K562 (cell line): ENCODE measurements at regions not wholly inside any gene's neighbourhood (a gene's known extent, or its start where the extent isn't known, plus 50 kb on each side); places are given as distances from the start of the nearest gene placed in this dataset.

ENCODE experiments used
- ATAC-seq: fragments of 200-7000 bp; cut with Tn5 transposase; 3 replicates; pipeline ENCODE4 v1.9.1; 2020; ENCODE audit warnings: moderate library complexity
- BruUV-seq: library from RNA; stranded (reverse); fragments of 400-500 nt; replicated peaks from 2 replicates; lab custom pipeline; 2021; lab: Mats Ljungman, UMichigan
- CTCF ChIA-PET: fragments of 300-600 bp; formaldehyde crosslinking; extraction: SDS; loops from one replicate; lab custom pipeline; 2021; ENCODE audit warnings: low intra/inter-chr PET ratio; lab: Yijun Ruan, JAX
- POLR2A ChIA-PET: fragments of 300-600, 350-650 bp; sonication (Branson Sonifier 250); formaldehyde crosslinking; extraction: SDS; loops from one replicate; lab custom pipeline; 2021; ENCODE audit warnings: antibody characterized with exemption, inconsistent platforms; lab: Yijun Ruan, JAX
- DNase-seq, 4 experiments: peaks; one replicate each; pipeline versions ENCODE4 v3.0.0 to v3.0.0-alpha.2; 2011 to 2018; ENCODE audit warnings: low spot score in 3 of 4, mixed read lengths in 3 of 4; ENCODE audit errors: extremely low read depth in 1 of 4
- FAIRE-seq: peaks from 2 replicates; lab custom pipeline; 2011; peaks lifted over from hg19 to GRCh38; lab: Jason Lieb, UNC
- H2AFZ ChIP-seq: 2 replicates; pipeline ENCODE4 v1.6.0; 2011; ENCODE audit warnings: low read depth, low read length, control low read depth, inconsistent platforms
- H3K27ac ChIP-seq: fragments of 200-600 bp; 3 replicates; pipeline ENCODE4 v1.8.0; 2011; ENCODE audit warnings: low read depth, mild to moderate bottlenecking, control low read depth, inconsistent platforms, low read length, moderate library complexity, mixed read lengths; ENCODE audit errors: extremely low read depth
- H3K27me3 ChIP-seq, 2 experiments: fragments of 300-600 bp in 1 of 2; 2 replicates in 1 of 2; 3 replicates in 1 of 2; pipeline versions ENCODE4 v1.6.0 to v1.8.0; 2011; ENCODE audit warnings: inconsistent platforms in 2 of 2, low read length in 2 of 2, mild to moderate bottlenecking in 1 of 2, mixed read lengths in 1 of 2, moderate library complexity in 1 of 2; ENCODE audit not compliant: control insufficient read depth in 2 of 2, insufficient read depth in 2 of 2
- H3K36me3 ChIP-seq: fragments of 300-600 bp; 3 replicates; pipeline ENCODE4 v1.8.0; 2011; ENCODE audit warnings: mild to moderate bottlenecking, low read length, inconsistent platforms; ENCODE audit not compliant: control insufficient read depth, insufficient read depth
- H3K4me1 ChIP-seq, 2 experiments: fragments of 200-600 bp in 1 of 2; replicated peaks in 1 of 2; 2 replicates in 1 of 2; 3 replicates in 1 of 2; pipeline versions ENCODE4 v1.5.1 to v1.8.0; 2011; ENCODE audit warnings: inconsistent platforms in 2 of 2, low read length in 2 of 2, mild to moderate bottlenecking in 1 of 2, mixed read lengths in 1 of 2, moderate library complexity in 1 of 2; ENCODE audit not compliant: control insufficient read depth in 2 of 2, insufficient read depth in 2 of 2
- H3K4me2 ChIP-seq: 2 replicates; pipeline ENCODE4 v1.6.1; 2011; ENCODE audit warnings: low read length, control low read depth, inconsistent platforms, mixed read lengths; ENCODE audit not compliant: insufficient read depth
- H3K4me3 ChIP-seq: fragments of 200-600 bp; sonication (generic), shearing (Covaris generic); 2 replicates; pipeline ENCODE4 v1.5.1; 2016; ENCODE audit warnings: control low read depth, inconsistent platforms
- H3K79me2 ChIP-seq: fragments of 200-600 bp; 3 replicates; pipeline ENCODE4 v1.8.0; 2011; ENCODE audit warnings: low read length, inconsistent platforms; ENCODE audit not compliant: control insufficient read depth, insufficient read depth
- H3K9ac ChIP-seq, 2 experiments: 2 replicates each; pipeline versions ENCODE4 v1.6.0 to v1.6.1; 2011; ENCODE audit warnings: low read depth in 2 of 2, low read length in 2 of 2, control low read depth in 1 of 2, inconsistent platforms in 1 of 2, mild to moderate bottlenecking in 1 of 2, mixed read lengths in 1 of 2; ENCODE audit not compliant: insufficient read depth in 1 of 2
- H3K9me1 ChIP-seq: one replicate; pipeline ENCODE4 v1.6.0; 2011; ENCODE audit warnings: inconsistent platforms, mild to moderate bottlenecking, low read length, moderate library complexity; ENCODE audit not compliant: control insufficient read depth, insufficient read depth
- H3K9me3 ChIP-seq: replicated peaks from 2 replicates; pipeline ENCODE4 v1.5.1; 2011; ENCODE audit warnings: low read depth, low read length, inconsistent platforms; ENCODE audit not compliant: control insufficient read depth, insufficient read depth
- H4K20me1 ChIP-seq: replicated peaks from 2 replicates; pipeline ENCODE4 v1.6.1; 2011; ENCODE audit warnings: low read length, inconsistent platforms, mixed read lengths; ENCODE audit not compliant: control insufficient read depth, insufficient read depth
- BDP1 ChIP-seq: IDR thresholded peaks from 3 replicates; pipeline ENCODE4 v1.6.1; 2011; ENCODE audit not compliant: insufficient read length, insufficient read depth
- DDX20 ChIP-seq: fragments of 450-650 bp; IDR thresholded peaks from 2 replicates; pipeline ENCODE4 v1.6.1; 2016; ENCODE audit warnings: missing genetic modification characterization, low read depth, mild to moderate bottlenecking, missing compliant biosample characterization, moderate library complexity
- HCFC1 ChIP-seq: IDR thresholded peaks from 2 replicates; pipeline ENCODE4 v1.6.1; 2012; ENCODE audit warnings: low read depth, low read length, improper control_type of control experiment
- NFYB ChIP-seq: IDR thresholded peaks from 2 replicates; pipeline ENCODE4 v1.6.1; 2011; ENCODE audit warnings: mild to moderate bottlenecking, moderate library complexity; ENCODE audit not compliant: insufficient read length; ENCODE audit errors: extremely low read depth
- STAG1 ChIP-seq: sonication (generic); formaldehyde crosslinking; IDR thresholded peaks from 2 replicates; pipeline ENCODE4 v1.5.0; 2020; ENCODE audit warnings: missing genetic modification reagents, borderline replicate concordance
- TRIM24 ChIP-seq, 2 experiments: fragments of 450-650 bp; IDR thresholded peaks; 2 replicates each; pipeline ENCODE4 v1.6.1; 2016
- ZBTB1 ChIP-seq: sonication (generic); formaldehyde crosslinking; IDR thresholded peaks from 2 replicates; pipeline ENCODE4 v1.8.1; 2023; ENCODE audit warnings: missing genetic modification reagents, low read depth, mild to moderate bottlenecking, borderline replicate concordance
- ZNF146 ChIP-seq: IDR thresholded peaks from one replicate; pipeline ENCODE4 v1.6.1; 2018; ENCODE audit warnings: missing compliant biosample characterization; ENCODE audit not compliant: unreplicated experiment
- ZNF561 ChIP-seq: fragments of 450-650 bp; formaldehyde crosslinking; conservative IDR thresholded peaks from 2 replicates; pipeline ENCODE4 v1.4.0; 2020; ENCODE audit warnings: mild to moderate bottlenecking, moderate library complexity
- WGBS: fragments of 100-300 bp; shearing (Covaris generic); methylation state at CpG from one replicate; pipeline ENCODE4 v1.1.6; 2016; ENCODE audit warnings: low coverage, mixed read lengths; ENCODE audit not compliant: insufficient coverage; ENCODE audit errors: missing lambda C conversion rate; 5-methylcytosine and 5-hydroxymethylcytosine counted together
- in situ Hi-C: fragments of 300-500 bp; cut with MboI; formaldehyde crosslinking; loops from 4 replicates; pipeline ENCODE4 v1.15.0; 2018; ENCODE audit warnings: inconsistent platforms, mixed read lengths
- intact Hi-C: fragments of 100-400 bp; cut with micrococcal nuclease; formaldehyde crosslinking; loops from 2 replicates; pipeline ENCODE4 v1.14.2; 2022
- TF ChIP-seq, protein P1 (sequence below): fragments of 250-450 bp; sonication (Bioruptor Pico); IDR thresholded peaks from 2 replicates; pipeline ENCODE4 v1.5.1; 2021; ENCODE audit warnings: mild to moderate bottlenecking
- TF ChIP-seq, protein P2 (sequence below): fragments of 450-650 bp; IDR thresholded peaks from 2 replicates; pipeline ENCODE4 v1.6.1; 2016; ENCODE audit warnings: antibody characterized with exemption

DNA sequence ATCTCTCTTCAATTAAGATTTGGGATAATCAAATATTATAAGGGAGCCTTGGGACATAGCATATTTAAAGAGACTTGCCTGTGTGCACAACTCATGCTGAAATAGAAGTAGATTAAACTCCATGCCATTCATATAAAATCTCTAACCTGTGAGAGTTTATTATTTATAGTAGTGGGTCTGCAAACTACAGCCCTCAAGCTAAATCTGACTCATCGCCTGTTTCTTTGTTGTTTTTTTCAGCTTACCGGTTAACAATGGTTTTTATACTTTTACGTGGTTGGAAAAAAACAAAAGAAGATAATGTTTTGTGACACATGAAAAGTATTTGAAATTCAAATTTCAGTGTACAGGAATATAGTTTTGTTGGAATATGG, 61.9 kb upstream of the GHR start:
- H3K4me2 ChIP-seq = no peak overlapping the region
- no peaks in the 10 kb centered on the region for H3K36me3 ChIP-seq
- POLR2A ChIA-PET = no interaction called here
- no peaks in the 10 kb centered on the region for H3K9me3 ChIP-seq
- intact Hi-C loops = no loop called here
- 4% methylated on average over 3 of the region's 3 CpGs for WGBS
- H3K9ac ChIP-seq = no peak overlapping the region
- in situ Hi-C loops = no loop called here
- DNase-seq (no peak), ATAC-seq (no peak)
- H3K4me1 ChIP-seq = no peaks in the 10 kb centered on the region
- BruUV-seq = no TSS peak
- no peaks in the 10 kb centered on the region for H3K27me3 ChIP-seq
- no peak overlapping the region for H3K27ac ChIP-seq
- no peak overlapping the region for H3K4me3 ChIP-seq
- no peak for TF ChIP-seq NFYB
- no peak for TF ChIP-seq ZNF146 (CRISPR knock-in tag)
- no peak for TF ChIP-seq HCFC1
- TF ChIP-seq, protein P1, sequence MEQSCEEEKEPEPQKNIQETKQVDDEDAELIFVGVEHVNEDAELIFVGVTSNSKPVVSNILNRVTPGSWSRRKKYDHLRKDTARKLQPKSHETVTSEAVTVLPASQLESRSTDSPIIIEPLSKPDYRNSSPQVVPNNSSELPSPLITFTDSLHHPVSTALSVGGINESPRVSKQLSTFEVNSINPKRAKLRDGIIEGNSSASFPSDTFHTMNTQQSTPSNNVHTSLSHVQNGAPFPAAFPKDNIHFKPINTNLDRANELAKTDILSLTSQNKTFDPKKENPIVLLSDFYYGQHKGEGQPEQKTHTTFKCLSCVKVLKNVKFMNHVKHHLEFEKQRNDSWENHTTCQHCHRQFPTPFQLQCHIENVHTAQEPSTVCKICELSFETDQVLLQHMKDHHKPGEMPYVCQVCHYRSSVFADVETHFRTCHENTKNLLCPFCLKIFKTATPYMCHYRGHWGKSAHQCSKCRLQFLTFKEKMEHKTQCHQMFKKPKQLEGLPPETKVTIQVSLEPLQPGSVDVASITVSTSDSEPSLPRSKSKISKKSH (CRISPR knock-in tag) = no peak
- no peak for TF ChIP-seq ZNF561
- TF ChIP-seq STAG1 (CRISPR knock-in tag) = no peak
- no peak for TF ChIP-seq BDP1
- TF ChIP-seq TRIM24 (IDR thresholded peaks at IDR 0.05) = no peak
- TF ChIP-seq, protein P2, sequence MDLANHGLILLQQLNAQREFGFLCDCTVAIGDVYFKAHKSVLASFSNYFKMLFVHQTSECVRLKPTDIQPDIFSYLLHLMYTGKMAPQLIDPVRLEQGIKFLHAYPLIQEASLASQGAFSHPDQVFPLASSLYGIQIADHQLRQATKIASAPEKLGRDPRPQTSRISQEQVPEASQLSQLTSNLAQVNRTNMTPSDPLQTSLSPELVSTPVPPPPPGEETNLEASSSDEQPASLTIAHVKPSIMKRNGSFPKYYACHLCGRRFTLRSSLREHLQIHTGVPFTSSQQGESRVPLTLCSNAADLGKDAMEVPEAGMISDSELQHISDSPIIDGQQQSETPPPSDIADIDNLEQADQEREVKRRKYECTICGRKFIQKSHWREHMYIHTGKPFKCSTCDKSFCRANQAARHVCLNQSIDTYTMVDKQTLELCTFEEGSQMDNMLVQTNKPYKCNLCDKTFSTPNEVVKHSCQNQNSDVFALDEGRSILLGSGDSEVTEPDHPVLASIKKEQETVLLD = no peak
- no peak for TF ChIP-seq DDX20 (tag)
- no peak for TF ChIP-seq ZBTB1 (CRISPR knock-in tag)
- TF ChIP-seq, all 486 proteins: peak for 0
- no peak for FAIRE-seq
- Histone ChIP-seq H3K79me2 (no peaks in the 10 kb centered on the region), H2AFZ (no peak overlapping the region), H3K9me1 (no peaks in the 10 kb centered on the region), H4K20me1 (no peaks in the 10 kb centered on the region)
- CTCF ChIA-PET = interaction anchor here (0.7 kb wide), 1 partner anchor 284 kb away, joined by 3 read pairs; no protein-coding TSS in a partner anchor
